ENCODE measurements at regions not wholly inside any gene's neighbourhood (a gene's known extent, or its start where the extent isn't known, plus 50 kb on each side); places are given as distances from the start of the nearest gene placed in this dataset.

- no peak overlapping the region for H3K27ac ChIP-seq (ENCODE audit: low read depth in 1 of 2, low read length in 2 of 2)
- intact Hi-C loops (cut with DNase I) = no loop called here
- H3K4me1 ChIP-seq (ENCODE audit: control insufficient read depth in 1 of 2, insufficient read depth in 2 of 2, low read length in 2 of 2) = no peaks in the 10 kb centered on the region
- no peaks in the 10 kb centered on the region for H3K36me3 ChIP-seq (ENCODE audit: control insufficient read depth in 1 of 2, insufficient read depth in 2 of 2, low read length in 1 of 2)
- ATAC-seq (ENCODE audit: low FRiP score) (no peak), DNase-seq (no peak)
- no peak overlapping the region for H3K4me3 ChIP-seq (ENCODE audit: low read length in 2 of 2)
- no peaks in the 10 kb centered on the region for H3K9me3 ChIP-seq (ENCODE audit: control insufficient read depth, low read length)
- H3K27me3 ChIP-seq (ENCODE audit: control insufficient read depth in 1 of 2, insufficient read depth in 2 of 2, low read length in 1 of 2) = no peaks in the 10 kb centered on the region
- 92 to 93% methylated on average over 2 of the region's 2 CpGs for WGBS, 2 donors
These were observed 151.2 kb upstream of the AMOT start for GRCh38 chrX:112991801-112992200.

DNA sequence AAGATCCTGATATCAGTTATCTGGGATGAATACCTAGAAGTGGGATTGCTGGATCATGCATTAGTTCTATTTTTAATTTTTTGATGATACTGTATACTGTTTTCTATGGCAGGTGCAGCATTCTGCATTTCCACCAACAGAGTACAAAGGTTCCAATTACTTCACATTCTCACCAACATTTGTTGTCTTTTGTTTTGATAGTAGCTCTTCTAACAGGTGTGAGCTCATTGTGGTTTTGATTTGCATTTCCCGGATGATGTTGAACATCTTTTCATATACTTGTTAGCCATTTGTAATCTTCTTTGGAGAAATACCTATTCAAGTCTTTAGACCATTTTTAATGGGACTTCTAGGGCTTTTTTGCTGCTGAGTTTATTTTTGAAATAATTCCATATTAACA lies 139.2 kb upstream of the AMOT start:
- Histone ChIP-seq H3K27ac (ENCODE audit: low read depth in 1 of 2, low read length in 2 of 2) (no peak overlapping the region), H3K27me3 (ENCODE audit: control insufficient read depth in 1 of 2, insufficient read depth in 2 of 2, low read length in 1 of 2) (no peaks in the 10 kb centered on the region), H3K9me3 (ENCODE audit: control insufficient read depth, low read length) (no peaks in the 10 kb centered on the region), H3K4me1 (ENCODE audit: control insufficient read depth in 1 of 2, insufficient read depth in 2 of 2, low read length in 2 of 2) (no peaks in the 10 kb centered on the region), H3K36me3 (ENCODE audit: control insufficient read depth in 1 of 2, insufficient read depth in 2 of 2, low read length in 1 of 2) (no peaks in the 10 kb centered on the region), H3K4me3 (ENCODE audit: low read length in 2 of 2) (no peak overlapping the region)
- intact Hi-C loops (cut with DNase I) = no loop called here
- no peak for ATAC-seq (ENCODE audit: low FRiP score)
- no peak for DNase-seq
- 87 to 96% methylated on average over 1 of the region's 1 CpG for WGBS, 2 donors

DNA sequence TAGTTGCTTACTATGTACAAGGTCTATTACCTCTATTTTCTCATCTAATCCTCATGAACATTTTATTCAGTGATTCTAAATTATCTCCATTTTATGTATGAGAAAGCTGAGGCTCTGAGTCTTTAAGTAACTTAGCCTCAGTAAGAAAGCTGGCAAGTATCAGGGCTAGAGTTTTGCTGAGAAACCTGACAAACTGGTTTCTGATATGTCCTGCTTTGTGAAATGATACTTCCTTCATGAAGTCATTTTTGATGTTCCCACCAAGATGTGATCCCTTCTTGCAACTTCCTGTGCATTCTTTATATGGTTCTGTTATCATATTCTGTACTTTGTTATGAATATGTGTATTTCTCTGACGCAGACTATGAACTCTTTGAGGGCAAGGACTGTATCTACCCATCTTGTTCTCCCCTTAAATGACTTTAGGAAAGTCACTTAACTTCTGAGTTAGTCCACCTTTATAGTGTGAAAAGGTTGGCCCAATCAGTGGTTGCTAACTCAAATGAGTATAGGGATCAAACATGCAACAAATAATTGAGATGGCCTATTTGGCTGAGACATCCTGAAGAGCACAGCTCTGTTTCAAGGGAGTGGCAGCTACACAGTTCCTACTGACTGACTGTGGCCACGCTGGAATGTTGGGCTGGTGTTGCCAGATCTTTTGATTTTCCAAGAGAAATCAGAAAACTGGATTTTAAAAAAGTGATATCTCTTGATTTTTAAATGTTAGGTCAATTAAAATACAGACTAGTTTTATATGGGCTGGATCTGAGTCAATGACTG lies 127.9 kb upstream of the AMOT start:
- Histone ChIP-seq H3K27me3 (ENCODE audit: control insufficient read depth in 1 of 2, insufficient read depth in 2 of 2, low read length in 1 of 2) (no peaks in the 10 kb centered on the region), H3K4me1 (ENCODE audit: control insufficient read depth in 1 of 2, insufficient read depth in 2 of 2, low read length in 2 of 2) (no peaks in the 10 kb centered on the region), H3K27ac (ENCODE audit: low read depth in 1 of 2, low read length in 2 of 2) (no peak overlapping the region), H3K4me3 (ENCODE audit: low read length in 2 of 2) (no peak overlapping the region), H3K9me3 (ENCODE audit: control insufficient read depth, low read length) (no peaks in the 10 kb centered on the region), H3K36me3 (ENCODE audit: control insufficient read depth in 1 of 2, insufficient read depth in 2 of 2, low read length in 1 of 2) (no peaks in the 10 kb centered on the region)
- DNase-seq = no peak
- intact Hi-C loops (cut with DNase I) = no loop called here
- 67 to 84% methylated on average over 2 of the region's 2 CpGs for WGBS, 2 donors
- no peak for ATAC-seq (ENCODE audit: low FRiP score)

DNA sequence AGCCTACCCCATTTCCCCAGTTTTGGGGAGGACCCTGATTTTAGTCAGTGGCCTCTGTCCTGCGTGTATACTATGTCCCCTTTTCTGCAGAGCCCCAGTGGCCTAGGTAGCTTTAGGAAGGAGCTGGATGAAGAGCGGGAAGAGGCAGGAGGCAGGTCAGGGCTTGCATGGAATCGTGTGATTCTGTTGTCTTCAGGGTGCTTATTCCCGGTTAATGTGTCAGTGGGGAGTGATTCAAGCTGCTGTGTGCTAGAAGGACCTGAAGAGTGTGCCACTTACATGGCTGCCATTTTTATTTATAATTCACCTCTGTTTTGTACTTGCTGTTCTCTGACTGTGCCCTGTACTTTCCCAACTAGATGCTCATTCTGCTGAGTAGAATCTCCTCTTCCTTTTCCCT lies 127.3 kb upstream of the AMOT start:
- intact Hi-C loops (cut with DNase I) = no loop called here
- Histone ChIP-seq H3K27ac (ENCODE audit: low read depth in 1 of 2, low read length in 2 of 2) (no peak overlapping the region), H3K4me1 (ENCODE audit: control insufficient read depth in 1 of 2, insufficient read depth in 2 of 2, low read length in 2 of 2) (no peaks in the 10 kb centered on the region), H3K9me3 (ENCODE audit: control insufficient read depth, low read length) (no peaks in the 10 kb centered on the region), H3K27me3 (ENCODE audit: control insufficient read depth in 1 of 2, insufficient read depth in 2 of 2, low read length in 1 of 2) (no peaks in the 10 kb centered on the region), H3K4me3 (ENCODE audit: low read length in 2 of 2) (no peak overlapping the region), H3K36me3 (ENCODE audit: control insufficient read depth in 1 of 2, insufficient read depth in 2 of 2, low read length in 1 of 2) (no peaks in the 10 kb centered on the region)
- 80 to 97% methylated on average over 4 of the region's 4 CpGs for WGBS, 2 donors
- DNase-seq (no peak), ATAC-seq (ENCODE audit: low FRiP score) (no peak)

- ATAC-seq (ENCODE audit: low FRiP score) = no peak
- H3K27me3 ChIP-seq (ENCODE audit: control insufficient read depth in 1 of 2, insufficient read depth in 2 of 2, low read length in 1 of 2) = no peaks in the 10 kb centered on the region
- no peak overlapping the region for H3K4me3 ChIP-seq (ENCODE audit: low read length in 2 of 2)
- 60 to 96% methylated on average over 1 of the region's 1 CpG for WGBS, 2 donors
- H3K36me3 ChIP-seq (ENCODE audit: control insufficient read depth in 1 of 2, insufficient read depth in 2 of 2, low read length in 1 of 2) = no peaks in the 10 kb centered on the region
- no peaks in the 10 kb centered on the region for H3K4me1 ChIP-seq (ENCODE audit: control insufficient read depth in 1 of 2, insufficient read depth in 2 of 2, low read length in 2 of 2)
- H3K9me3 ChIP-seq (ENCODE audit: control insufficient read depth, low read length) = no peaks in the 10 kb centered on the region
- intact Hi-C loops (cut with DNase I) = no loop called here
- no peak for DNase-seq
- no peak overlapping the region for H3K27ac ChIP-seq (ENCODE audit: low read depth in 1 of 2, low read length in 2 of 2)
These were observed 126.7 kb upstream of the AMOT start for GRCh38 chrX:112967341-112967740.

- DNase-seq = no peak
- H3K27ac ChIP-seq (ENCODE audit: low read depth in 1 of 2, low read length in 2 of 2) = no peak overlapping the region
- H3K9me3 ChIP-seq (ENCODE audit: control insufficient read depth, low read length) = no peaks in the 10 kb centered on the region
- no peak overlapping the region for H3K4me3 ChIP-seq (ENCODE audit: low read length in 2 of 2)
- H3K4me1 ChIP-seq (ENCODE audit: control insufficient read depth in 1 of 2, insufficient read depth in 2 of 2, low read length in 2 of 2) = no peaks in the 10 kb centered on the region
- intact Hi-C loops (cut with DNase I) = no loop called here
- no peak for ATAC-seq (ENCODE audit: low FRiP score)
- H3K27me3 ChIP-seq (ENCODE audit: control insufficient read depth in 1 of 2, insufficient read depth in 2 of 2, low read length in 1 of 2) = no peaks in the 10 kb centered on the region
- H3K36me3 ChIP-seq (ENCODE audit: control insufficient read depth in 1 of 2, insufficient read depth in 2 of 2, low read length in 1 of 2) = no peaks in the 10 kb centered on the region
These were observed 121.3 kb upstream of the AMOT start for GRCh38 chrX:112961981-112962380.

- WGBS, 2 donors = 71 to 72% methylated on average over 2 of the region's 2 CpGs
These were observed 107.5 kb upstream of the AMOT start for GRCh38 chrX:112947981-112948615.

GRCh38 chrX:112946227-112946626 lies 105.6 kb upstream of the AMOT start:
- 70 to 86% methylated on average over 1 of the region's 1 CpG for WGBS, 2 donors
- no peak for ATAC-seq (ENCODE audit: low FRiP score)
- H3K4me1 ChIP-seq (ENCODE audit: control insufficient read depth in 1 of 2, insufficient read depth in 2 of 2, low read length in 2 of 2) = no peaks in the 10 kb centered on the region

More at GRCh38 chrX:112947981-112948615, 107.5 kb upstream of the AMOT start:
- no peak for ATAC-seq (ENCODE audit: low FRiP score)
- Histone ChIP-seq H3K9me3 (ENCODE audit: control insufficient read depth, low read length) (no peaks in the 10 kb centered on the region), H3K36me3 (ENCODE audit: control insufficient read depth in 1 of 2, insufficient read depth in 2 of 2, low read length in 1 of 2) (no peaks in the 10 kb centered on the region), H3K27ac (ENCODE audit: low read depth in 1 of 2, low read length in 2 of 2) (no peak overlapping the region), H3K27me3 (ENCODE audit: control insufficient read depth in 1 of 2, insufficient read depth in 2 of 2, low read length in 1 of 2) (no peaks in the 10 kb centered on the region), H3K4me1 (ENCODE audit: control insufficient read depth in 1 of 2, insufficient read depth in 2 of 2, low read length in 2 of 2) (no peaks in the 10 kb centered on the region), H3K4me3 (ENCODE audit: low read length in 2 of 2) (no peak overlapping the region)
- no peak for DNase-seq
- intact Hi-C loops (cut with DNase I) = no loop called here

DNA sequence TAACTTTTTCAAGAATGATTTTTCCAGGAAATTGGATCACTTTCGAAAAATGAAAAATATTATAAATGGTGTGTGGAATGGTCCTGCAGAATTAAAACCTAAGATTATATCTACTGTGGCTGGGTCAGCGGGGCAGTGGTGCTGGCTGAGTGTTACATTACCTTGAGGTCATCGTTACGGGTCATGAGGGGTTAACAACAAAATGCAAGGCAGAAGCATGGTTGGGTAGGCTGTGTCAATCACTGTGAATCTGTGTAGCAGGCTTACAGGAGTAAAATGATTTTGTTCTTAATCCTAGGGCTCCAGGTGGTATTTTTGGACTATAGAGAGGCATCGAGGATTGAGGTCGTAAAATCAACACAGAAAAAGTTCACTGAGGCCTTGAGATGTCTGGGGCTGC lies 105.2 kb upstream of the AMOT start:
- no peak for DNase-seq
- Histone ChIP-seq H3K27me3 (ENCODE audit: control insufficient read depth in 1 of 2, insufficient read depth in 2 of 2, low read length in 1 of 2) (no peaks in the 10 kb centered on the region), H3K4me1 (ENCODE audit: control insufficient read depth in 1 of 2, insufficient read depth in 2 of 2, low read length in 2 of 2) (no peaks in the 10 kb centered on the region), H3K4me3 (ENCODE audit: low read length in 2 of 2) (no peak overlapping the region), H3K27ac (ENCODE audit: low read depth in 1 of 2, low read length in 2 of 2) (no peak overlapping the region), H3K9me3 (ENCODE audit: control insufficient read depth, low read length) (no peaks in the 10 kb centered on the region), H3K36me3 (ENCODE audit: control insufficient read depth in 1 of 2, insufficient read depth in 2 of 2, low read length in 1 of 2) (no peaks in the 10 kb centered on the region)
- 66 to 77% methylated on average over 6 of the region's 6 CpGs for WGBS, 2 donors
- ATAC-seq (ENCODE audit: low FRiP score) = no peak
- intact Hi-C loops (cut with DNase I) = no loop called here

More at GRCh38 chrX:112946227-112946626, 105.6 kb upstream of the AMOT start:
- intact Hi-C loops (cut with DNase I) = no loop called here
- DNase-seq = no peak
- no peaks in the 10 kb centered on the region for H3K27me3 ChIP-seq (ENCODE audit: control insufficient read depth in 1 of 2, insufficient read depth in 2 of 2, low read length in 1 of 2)
- H3K27ac ChIP-seq (ENCODE audit: low read depth in 1 of 2, low read length in 2 of 2) = no peak overlapping the region
- no peaks in the 10 kb centered on the region for H3K36me3 ChIP-seq (ENCODE audit: control insufficient read depth in 1 of 2, insufficient read depth in 2 of 2, low read length in 1 of 2)
- H3K4me3 ChIP-seq (ENCODE audit: low read length in 2 of 2) = no peak overlapping the region
- no peaks in the 10 kb centered on the region for H3K9me3 ChIP-seq (ENCODE audit: control insufficient read depth, low read length)
